Activated CD8-positive, alpha-beta T cell treated with anti-CD3 and anti-CD28 coated beads for 36 hours (primary cell): ENCODE measurements at regions not wholly inside any gene's neighbourhood (a gene's known extent, or its start where the extent isn't known, plus 50 kb on each side); places are given as distances from the start of the nearest gene placed in this dataset.

ENCODE experiments used
- ATAC-seq: fragments of 200-7000 bp; cut with Tn5 transposase; one replicate; pipeline ENCODE4 v1.10.0; 2021; ENCODE audit warnings: mild to moderate bottlenecking, moderate library complexity
- CTCF ChIA-PET: fragments of 350-600 bp; sonication (Branson Sonifier 250); formaldehyde crosslinking; loops from one replicate; lab custom pipeline; 2021; ENCODE audit warnings: antibody characterized with exemption; lab: Charles Lee
- POLR2A ChIA-PET: fragments of 350-600 bp; sonication (Branson Sonifier 250); formaldehyde crosslinking; loops from one replicate; lab custom pipeline; 2021; ENCODE audit warnings: antibody characterized with exemption; lab: Charles Lee
- DNase-seq: peaks from one replicate; pipeline ENCODE4 v3.0.0-alpha.2; 2020
- H3K27ac Mint-ChIP-seq: one replicate; pipeline ENCODE4 v1.8.0; 2021; ENCODE audit warnings: mild to moderate bottlenecking, mixed read lengths
- H3K27me3 Mint-ChIP-seq: one replicate; pipeline ENCODE4 v1.8.0; 2021; ENCODE audit warnings: mixed read lengths
- H3K36me3 Mint-ChIP-seq: one replicate; pipeline ENCODE4 v1.8.0; 2021; ENCODE audit warnings: low read depth, mixed read lengths
- H3K4me1 Mint-ChIP-seq: one replicate; pipeline ENCODE4 v1.8.0; 2021; ENCODE audit warnings: low read depth, mixed read lengths
- H3K4me3 Mint-ChIP-seq: one replicate; pipeline ENCODE4 v1.8.0; 2021; ENCODE audit warnings: mild to moderate bottlenecking, moderate library complexity, mixed read lengths
- H3K9me3 Mint-ChIP-seq: one replicate; pipeline ENCODE4 v1.8.0; 2021; ENCODE audit warnings: mixed read lengths
- intact Hi-C: fragments of 100-400 bp; cut with micrococcal nuclease; formaldehyde crosslinking; loops from one replicate; pipeline ENCODE4 v1.10.0; 2022
- TF ChIP-seq, protein P1 (sequence below): fragments of 200-600 bp; IDR thresholded peaks from one replicate; pipeline ENCODE4 v1.8.0; 2022; ENCODE audit warnings: antibody characterized with exemption, mild to moderate bottlenecking

DNA sequence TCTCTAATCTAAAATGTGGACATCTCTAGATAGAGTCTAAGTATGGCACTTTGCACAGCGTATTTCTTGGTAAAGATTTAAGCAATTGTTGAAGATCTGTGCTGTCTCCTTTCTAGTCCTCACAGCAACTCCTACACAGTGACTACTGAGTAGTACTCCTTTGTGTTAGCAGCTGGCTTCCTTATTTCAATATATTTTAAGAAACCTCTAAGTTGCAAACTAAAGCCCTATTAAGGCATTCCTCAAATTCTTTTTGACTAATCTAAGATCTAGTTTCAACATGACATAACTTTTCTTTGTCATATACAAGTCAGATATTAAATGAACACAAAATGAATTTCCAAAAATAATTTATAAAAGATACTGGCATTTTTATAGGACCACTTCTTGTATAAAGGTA lies 121.8 kb upstream of the DNAJC10 start:
- POLR2A ChIA-PET = no interaction called here
- Mint-ChIP-seq H3K27ac (no peak overlapping the region), H3K4me1 (no peaks in the 10 kb centered on the region), H3K4me3 (no peak overlapping the region), H3K9me3 (no peaks in the 10 kb centered on the region), H3K36me3 (no peaks in the 10 kb centered on the region), H3K27me3 (peaks cover 9% of the 10 kb centered on the region)
- CTCF ChIA-PET = no interaction called here
- ATAC-seq = no peak
- TF ChIP-seq, protein P1, sequence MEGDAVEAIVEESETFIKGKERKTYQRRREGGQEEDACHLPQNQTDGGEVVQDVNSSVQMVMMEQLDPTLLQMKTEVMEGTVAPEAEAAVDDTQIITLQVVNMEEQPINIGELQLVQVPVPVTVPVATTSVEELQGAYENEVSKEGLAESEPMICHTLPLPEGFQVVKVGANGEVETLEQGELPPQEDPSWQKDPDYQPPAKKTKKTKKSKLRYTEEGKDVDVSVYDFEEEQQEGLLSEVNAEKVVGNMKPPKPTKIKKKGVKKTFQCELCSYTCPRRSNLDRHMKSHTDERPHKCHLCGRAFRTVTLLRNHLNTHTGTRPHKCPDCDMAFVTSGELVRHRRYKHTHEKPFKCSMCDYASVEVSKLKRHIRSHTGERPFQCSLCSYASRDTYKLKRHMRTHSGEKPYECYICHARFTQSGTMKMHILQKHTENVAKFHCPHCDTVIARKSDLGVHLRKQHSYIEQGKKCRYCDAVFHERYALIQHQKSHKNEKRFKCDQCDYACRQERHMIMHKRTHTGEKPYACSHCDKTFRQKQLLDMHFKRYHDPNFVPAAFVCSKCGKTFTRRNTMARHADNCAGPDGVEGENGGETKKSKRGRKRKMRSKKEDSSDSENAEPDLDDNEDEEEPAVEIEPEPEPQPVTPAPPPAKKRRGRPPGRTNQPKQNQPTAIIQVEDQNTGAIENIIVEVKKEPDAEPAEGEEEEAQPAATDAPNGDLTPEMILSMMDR = no peak
- DNase-seq = no peak
- intact Hi-C loops = no loop called here

DNA sequence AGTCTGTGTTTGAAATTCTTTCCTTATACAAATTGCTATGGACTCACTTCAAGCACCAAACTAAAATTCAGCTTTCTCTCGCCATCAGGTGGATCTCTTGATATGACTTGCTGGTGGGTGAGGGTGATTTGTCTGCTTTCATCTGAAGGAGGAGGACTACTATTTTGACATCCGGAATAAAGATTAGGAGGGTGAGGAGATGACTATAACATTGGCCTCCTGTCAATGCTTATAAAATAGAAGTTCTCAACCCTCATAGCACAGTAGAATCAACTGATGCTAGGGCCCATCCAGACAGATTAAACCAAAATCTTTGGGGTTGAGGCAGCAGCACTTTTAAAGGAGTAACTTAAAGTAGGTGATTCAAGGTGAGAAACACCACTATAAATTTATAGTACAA lies 120.4 kb upstream of the DNAJC10 start:
- no peaks in the 10 kb centered on the region for H3K9me3 Mint-ChIP-seq
- peaks cover 9% of the 10 kb centered on the region for H3K27me3 Mint-ChIP-seq
- intact Hi-C loops = no loop called here
- no peak overlapping the region for H3K4me3 Mint-ChIP-seq
- ATAC-seq = no peak
- POLR2A ChIA-PET = no interaction called here
- H3K36me3 Mint-ChIP-seq = no peaks in the 10 kb centered on the region
- CTCF ChIA-PET = no interaction called here
- no peak for DNase-seq
- no peaks in the 10 kb centered on the region for H3K4me1 Mint-ChIP-seq
- H3K27ac Mint-ChIP-seq = no peak overlapping the region
- TF ChIP-seq, protein P1 = no peak

DNA sequence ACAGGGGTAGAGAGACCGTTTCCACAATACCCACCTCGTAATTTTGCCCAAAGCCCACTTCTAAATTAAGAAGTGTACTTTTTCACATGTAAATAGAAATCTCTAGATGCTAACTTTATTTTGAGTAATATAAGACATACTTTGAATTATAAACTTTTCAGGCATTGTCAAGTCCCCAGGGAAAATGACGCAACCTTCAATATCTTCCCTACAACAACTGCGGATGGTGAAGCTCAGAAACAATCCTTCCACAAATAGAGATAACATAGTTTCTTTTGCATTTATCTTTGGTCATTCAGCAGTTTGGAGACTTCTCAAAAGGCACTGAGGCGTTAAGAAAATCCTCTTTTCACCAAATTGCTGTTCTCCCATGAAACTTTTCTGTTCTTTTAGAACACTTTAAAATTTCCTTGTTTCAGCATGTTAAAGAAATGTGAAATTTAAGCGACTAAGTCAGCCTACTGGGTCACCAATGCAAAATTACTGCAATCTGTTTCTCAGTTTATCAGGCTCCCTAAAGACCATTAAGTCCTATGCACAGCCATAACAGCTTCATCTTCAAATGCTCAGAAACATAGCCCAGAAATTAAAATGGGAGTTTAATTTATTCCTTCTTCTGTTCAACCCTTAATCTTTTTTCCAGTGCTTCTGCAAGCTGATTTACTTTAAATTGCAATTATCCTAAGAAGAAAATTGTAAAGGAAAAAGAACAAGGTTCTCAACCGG lies 118.3 kb upstream of the DNAJC10 start:
- POLR2A ChIA-PET = no interaction called here
- CTCF ChIA-PET = no interaction called here

GRCh38 chr2:182598626-182599025 lies 117.4 kb upstream of the DNAJC10 start:
- Mint-ChIP-seq H3K27ac (no peak overlapping the region), H3K27me3 (peaks cover 11% of the 10 kb centered on the region), H3K4me1 (no peaks in the 10 kb centered on the region), H3K36me3 (no peaks in the 10 kb centered on the region), H3K4me3 (no peak overlapping the region), H3K9me3 (no peaks in the 10 kb centered on the region)
- ChIA-PET CTCF (no interaction called here), POLR2A (no interaction called here)
- no peak for DNase-seq
- TF ChIP-seq, protein P1 = no peak
- no peak for ATAC-seq
- intact Hi-C loops = no loop called here

More for the DNA sequence above, 118.3 kb upstream of the DNAJC10 start:
- DNase-seq = no peak
- intact Hi-C loops = no loop called here
- Mint-ChIP-seq H3K4me3 (no peak overlapping the region), H3K27me3 (peaks cover 10% of the 10 kb centered on the region), H3K9me3 (no peaks in the 10 kb centered on the region), H3K4me1 (no peaks in the 10 kb centered on the region), H3K36me3 (no peaks in the 10 kb centered on the region), H3K27ac (no peak overlapping the region)
- TF ChIP-seq, protein P1 = no peak
- no peak for ATAC-seq

- intact Hi-C loops = no loop called here
- Mint-ChIP-seq H3K4me1 (no peaks in the 10 kb centered on the region), H3K36me3 (no peaks in the 10 kb centered on the region), H3K27ac (no peak overlapping the region), H3K9me3 (no peaks in the 10 kb centered on the region), H3K27me3 (peaks cover 3% of the 10 kb centered on the region), H3K4me3 (no peak overlapping the region)
- DNase-seq (no peak), ATAC-seq (no peak)
- TF ChIP-seq, protein P1 = no peak
- ChIA-PET POLR2A (no interaction called here), CTCF (no interaction called here)
Measured at GRCh38 chr2:182605166-182605565, 110.9 kb upstream of the DNAJC10 start.
